ENCODE measurements at regions not wholly inside any gene's neighbourhood (a gene's known extent, or its start where the extent isn't known, plus 50 kb on each side); places are given as distances from the start of the nearest gene placed in this dataset.

- TF ChIP-seq POLR2A (IDR thresholded peaks at IDR 0.05; ENCODE audit: low read depth, low read length) (no peak), POLR2AphosphoS5 (IDR thresholded peaks at IDR 0.05; ENCODE audit: low read depth, low read length) (no peak), TAF1 (IDR thresholded peaks at IDR 0.05; ENCODE audit: borderline replicate concordance, low read depth, low read length) (no peak)
- FAIRE-seq (peak; percentile 51), DNase-seq (ENCODE audit: insufficient read length) (no peak)
Measured at GRCh38 chr6:137794516-137795201, 72.4 kb upstream of the TNFAIP3 start.

GRCh38 chr6:137795501-137795900, 71.6 kb upstream of the TNFAIP3 start:
- TF ChIP-seq POLR2AphosphoS5 (IDR thresholded peaks at IDR 0.05; ENCODE audit: low read depth, low read length) (no peak), POLR2A (IDR thresholded peaks at IDR 0.05; ENCODE audit: low read depth, low read length) (no peak), TAF1 (IDR thresholded peaks at IDR 0.05; ENCODE audit: borderline replicate concordance, low read depth, low read length) (no peak)
- no peak for DNase-seq (ENCODE audit: insufficient read length)
- FAIRE-seq, result no peak

GRCh38 chr6:137798261-137798660, 68.8 kb upstream of the TNFAIP3 start:
- TF ChIP-seq POLR2A (IDR thresholded peaks at IDR 0.05; ENCODE audit: low read depth, low read length) (no peak), TAF1 (IDR thresholded peaks at IDR 0.05; ENCODE audit: borderline replicate concordance, low read depth, low read length) (no peak), POLR2AphosphoS5 (IDR thresholded peaks at IDR 0.05; ENCODE audit: low read depth, low read length) (no peak)
- no peak for FAIRE-seq
- DNase-seq (ENCODE audit: insufficient read length), result no peak

GRCh38 chr6:137798846-137799245, 68.2 kb upstream of the TNFAIP3 start:
- DNase-seq (ENCODE audit: insufficient read length), result no peak
- no peak for TF ChIP-seq TAF1 (IDR thresholded peaks at IDR 0.05; ENCODE audit: borderline replicate concordance, low read depth, low read length)
- FAIRE-seq, result no peak

GRCh38 chr6:137799950-137800568, 67.0 kb upstream of the TNFAIP3 start:
- FAIRE-seq (peak; percentile 85), DNase-seq (ENCODE audit: insufficient read length) (no peak)
- TF ChIP-seq POLR2A (IDR thresholded peaks at IDR 0.05; ENCODE audit: low read depth, low read length), result no peak
- TF ChIP-seq POLR2AphosphoS5 (IDR thresholded peaks at IDR 0.05; ENCODE audit: low read depth, low read length), result no peak
- no peak for TF ChIP-seq TAF1 (IDR thresholded peaks at IDR 0.05; ENCODE audit: borderline replicate concordance, low read depth, low read length)

GRCh38 chr6:137800762-137801161, 66.3 kb upstream of the TNFAIP3 start:
- TF ChIP-seq POLR2AphosphoS5 (IDR thresholded peaks at IDR 0.05; ENCODE audit: low read depth, low read length), result no peak
- TF ChIP-seq POLR2A (IDR thresholded peaks at IDR 0.05; ENCODE audit: low read depth, low read length), result no peak
- TF ChIP-seq TAF1 (IDR thresholded peaks at IDR 0.05; ENCODE audit: borderline replicate concordance, low read depth, low read length), result no peak
- no peak for FAIRE-seq
- no peak for DNase-seq (ENCODE audit: insufficient read length)

GRCh38 chr6:137801352-137802114, 65.5 kb upstream of the TNFAIP3 start:
- no peak for TF ChIP-seq POLR2AphosphoS5 (IDR thresholded peaks at IDR 0.05; ENCODE audit: low read depth, low read length)
- TF ChIP-seq TAF1 (IDR thresholded peaks at IDR 0.05; ENCODE audit: borderline replicate concordance, low read depth, low read length), result no peak
- TF ChIP-seq POLR2A (IDR thresholded peaks at IDR 0.05; ENCODE audit: low read depth, low read length), result no peak
- DNase-seq (ENCODE audit: insufficient read length), result no peak
- no peak for FAIRE-seq

GRCh38 chr6:137802408-137803182, 64.5 kb upstream of the TNFAIP3 start:
- TF ChIP-seq TAF1 (IDR thresholded peaks at IDR 0.05; ENCODE audit: borderline replicate concordance, low read depth, low read length), result no peak
- TF ChIP-seq POLR2AphosphoS5 (IDR thresholded peaks at IDR 0.05; ENCODE audit: low read depth, low read length), result no peak
- no peak for TF ChIP-seq POLR2A (IDR thresholded peaks at IDR 0.05; ENCODE audit: low read depth, low read length)
- DNase-seq (ENCODE audit: insufficient read length) (no peak), FAIRE-seq (no peak)

GRCh38 chr6:137804637-137805036, 62.4 kb upstream of the TNFAIP3 start:
- FAIRE-seq (peak; percentile 64), DNase-seq (ENCODE audit: insufficient read length) (no peak)
- TF ChIP-seq POLR2A (IDR thresholded peaks at IDR 0.05; ENCODE audit: low read depth, low read length) (no peak), TAF1 (IDR thresholded peaks at IDR 0.05; ENCODE audit: borderline replicate concordance, low read depth, low read length) (no peak), POLR2AphosphoS5 (IDR thresholded peaks at IDR 0.05; ENCODE audit: low read depth, low read length) (no peak)

GRCh38 chr6:137805622-137806021, 61.4 kb upstream of the TNFAIP3 start:
- TF ChIP-seq POLR2AphosphoS5 (IDR thresholded peaks at IDR 0.05; ENCODE audit: low read depth, low read length) (no peak), TAF1 (IDR thresholded peaks at IDR 0.05; ENCODE audit: borderline replicate concordance, low read depth, low read length) (no peak), POLR2A (IDR thresholded peaks at IDR 0.05; ENCODE audit: low read depth, low read length) (no peak)
- DNase-seq (ENCODE audit: insufficient read length), result no peak
- no peak for FAIRE-seq
